PC-9 (cell line): ENCODE measurements at regions not wholly inside any gene's neighbourhood (a gene's known extent, or its start where the extent isn't known, plus 50 kb on each side); places are given as distances from the start of the nearest gene placed in this dataset.
"Not testable (repeated sequence)": the region's sequence is repeated elsewhere in the genome, so short reads cannot be mapped to it uniquely, and the experiment has no call there.

Experiments used
- BruUV-seq: library from RNA; stranded (reverse); fragments of 400-500 nt; replicated peaks from 2 replicates; lab custom pipeline; 2021; lab: Mats Ljungman, UMichigan
- CTCF ChIA-PET: fragments of 300-600 bp; sonication (Branson Sonifier 250); formaldehyde crosslinking; loops from one replicate; lab custom pipeline; 2022; ENCODE audit warnings: antibody characterized with exemption; lab: Charles Lee
- POLR2A ChIA-PET: fragments of 300-600 bp; sonication (Branson Sonifier 250); formaldehyde crosslinking; loops from one replicate; lab custom pipeline; 2022; ENCODE audit warnings: antibody characterized with exemption; ENCODE audit not compliant: unreplicated experiment; lab: Charles Lee
- DNase-seq, 2 experiments: peaks; one replicate each; pipeline versions ENCODE4 v3.0.0 to v3.0.0-alpha.2; 2015 to 2022; ENCODE audit warnings: mixed read lengths in 1 of 2
- H2AFZ ChIP-seq: fragments of 200-600 bp; sonication (generic); 2 replicates; pipeline ENCODE4 v1.8.1; 2017; ENCODE audit warnings: antibody characterized with exemption
- H3F3A ChIP-seq: fragments of 200-600 bp; sonication (generic); 2 replicates; pipeline ENCODE4 v1.8.1; 2017; ENCODE audit warnings: antibody characterized with exemption, mild to moderate bottlenecking, low read depth; ENCODE audit not compliant: insufficient read depth
- H3K27ac ChIP-seq: fragments of 200-600 bp; sonication (generic); 2 replicates; pipeline ENCODE4 v1.6.1; 2016; ENCODE audit warnings: mixed run types
- H3K27me3 ChIP-seq: fragments of 200-600 bp; sonication (generic); 2 replicates; pipeline ENCODE4 v1.6.1; 2016; ENCODE audit warnings: low read depth, mixed run types; ENCODE audit not compliant: insufficient read depth
- H3K36me3 ChIP-seq: fragments of 200-600 bp; sonication (generic); 2 replicates; pipeline ENCODE4 v1.6.1; 2016; ENCODE audit warnings: low read depth, mixed run types
- H3K4me1 ChIP-seq: fragments of 200-600 bp; sonication (generic); replicated peaks from 2 replicates; pipeline ENCODE4 v1.6.1; 2016; ENCODE audit warnings: mixed run types; ENCODE audit not compliant: insufficient read depth
- H3K4me2 ChIP-seq: fragments of 200-600 bp; sonication (generic); 2 replicates; pipeline ENCODE4 v1.6.1; 2017; ENCODE audit warnings: mixed run types
- H3K4me3 ChIP-seq: fragments of 200-600 bp; sonication (generic); 2 replicates; pipeline ENCODE4 v1.6.1; 2016; ENCODE audit warnings: mixed run types
- H3K79me2 ChIP-seq: fragments of 200-600 bp; sonication (generic); 2 replicates; pipeline ENCODE4 v1.6.1; 2017; ENCODE audit warnings: low read depth, mixed run types
- H3K9me2 ChIP-seq: fragments of 200-600 bp; sonication (generic); 2 replicates; pipeline ENCODE4 v1.8.1; 2017; ENCODE audit warnings: mild to moderate bottlenecking; ENCODE audit not compliant: insufficient read depth
- H3K9me3 ChIP-seq: fragments of 200-600 bp; sonication (generic); 2 replicates; pipeline ENCODE4 v1.8.1; 2016; ENCODE audit warnings: low read depth; ENCODE audit not compliant: insufficient read depth
- H4K20me1 ChIP-seq: fragments of 200-600 bp; sonication (generic); 2 replicates; pipeline ENCODE4 v1.8.1; 2017; ENCODE audit not compliant: insufficient read depth
- CTCF ChIP-seq: fragments of 200-600 bp; sonication (generic); conservative IDR thresholded peaks from 2 replicates; pipeline ENCODE4 v1.6.1; 2017; ENCODE audit warnings: mixed run types, antibody characterized with exemption, mild to moderate bottlenecking, moderate library complexity
- EZH2 ChIP-seq: fragments of 200-600 bp; sonication (generic); IDR thresholded peaks from 2 replicates; pipeline ENCODE4 v1.8.0; 2017; ENCODE audit warnings: antibody characterized with exemption, low read depth
- intact Hi-C: fragments of 100-400 bp; cut with micrococcal nuclease; formaldehyde crosslinking; loops from one replicate; pipeline ENCODE4 v1.10.0; 2022; ENCODE audit not compliant: unreplicated experiment

GRCh38 chr9:110095776-110096175, 112.2 kb downstream of the C9orf152 start:
- CTCF ChIA-PET: no interaction called here
- Histone ChIP-seq H3K9me3 (no peaks in the 10 kb centered on the region), H3K27me3 (no peaks in the 10 kb centered on the region), H3K36me3 (no peaks in the 10 kb centered on the region), H2AFZ (no peak overlapping the region), H3K9me2 (no peaks in the 10 kb centered on the region), H3K4me2 (no peak overlapping the region), H3K4me1 (peaks cover 18% of the 10 kb centered on the region), H3F3A (peaks cover 15% of the 10 kb centered on the region; the same call in 1 of the 2 replicates), H4K20me1 (no peaks in the 10 kb centered on the region; the same call in 1 of the 2 replicates), H3K79me2 (peaks cover 68% of the 10 kb centered on the region), H3K27ac (no peak overlapping the region), H3K4me3 (no peak overlapping the region)
- no TSS peak for BruUV-seq
- POLR2A ChIA-PET: no interaction called here
- no peak for DNase-seq
- no peak for TF ChIP-seq CTCF
- intact Hi-C loops: no loop called here

GRCh38 chr9:110096674-110097073, 111.3 kb downstream of the C9orf152 start:
- H3K4me2 ChIP-seq, H4K20me1 ChIP-seq, POLR2A ChIA-PET, H3K27ac ChIP-seq, H3K9me2 ChIP-seq, BruUV-seq, DNase-seq, H2AFZ ChIP-seq, H3K27me3 ChIP-seq, intact Hi-C loops, H3K9me3 ChIP-seq, H3K36me3 ChIP-seq, H3K4me3 ChIP-seq: not testable (repeated sequence)
- peaks cover 14% of the 10 kb centered on the region; the same call in 1 of the 2 replicates for H3F3A ChIP-seq
- H3K4me1 ChIP-seq: peaks cover 18% of the 10 kb centered on the region
- CTCF ChIA-PET: interaction anchor here (0.5 kb wide), 1 partner anchor 138 kb away, joined by 4 read pairs; no protein-coding TSS in a partner anchor
- peaks cover 71% of the 10 kb centered on the region for H3K79me2 ChIP-seq

GRCh38 chr9:110099236-110100095, 108.5 kb downstream of the C9orf152 start:
- no peaks in the 10 kb centered on the region for H3K9me3 ChIP-seq
- no peak for TF ChIP-seq EZH2
- no peak for TF ChIP-seq CTCF
- no peaks in the 10 kb centered on the region for H3K27me3 ChIP-seq
- no TSS peak for BruUV-seq
- peaks cover 26% of the 10 kb centered on the region for H3K4me1 ChIP-seq
- no peaks in the 10 kb centered on the region; the same call in 1 of the 2 replicates for H4K20me1 ChIP-seq
- no peak overlapping the region for H3K4me3 ChIP-seq
- H2AFZ ChIP-seq: no peak overlapping the region
- no peaks in the 10 kb centered on the region for H3K36me3 ChIP-seq
- peak overlapping the region; percentile 13; the same call in 1 of the 2 replicates for H3K27ac ChIP-seq
- peaks cover 63% of the 10 kb centered on the region for H3K79me2 ChIP-seq
- peaks cover 17% of the 10 kb centered on the region; the same call in 1 of the 2 replicates for H3F3A ChIP-seq
- intact Hi-C loops: no loop called here
- ChIA-PET POLR2A (interaction anchor here (0.6 kb wide), 1 partner anchor 16 kb away, joined by 4 read pairs; no protein-coding TSS in a partner anchor), CTCF (no interaction called here)
- no peaks in the 10 kb centered on the region for H3K9me2 ChIP-seq
- peak overlapping the region; percentile 52 for H3K4me2 ChIP-seq
- peak in 1 of 2 experiments; percentile 70 for DNase-seq
